A673 (cell line): ENCODE measurements at regions not wholly inside any gene's neighbourhood (a gene's known extent, or its start where the extent isn't known, plus 50 kb on each side); places are given as distances from the start of the nearest gene placed in this dataset.

Experiments
- BruUV-seq: library from RNA; stranded (reverse); fragments of 400-500 nt; replicated peaks from 2 replicates; lab custom pipeline; 2021; lab: Mats Ljungman, UMichigan
- CTCF ChIA-PET: fragments of 300-600 bp; sonication (Branson Sonifier 250); formaldehyde crosslinking; loops from one replicate; lab custom pipeline; 2022; ENCODE audit warnings: antibody characterized with exemption; lab: Charles Lee
- POLR2A ChIA-PET: fragments of 300-600 bp; sonication (Branson Sonifier 250); formaldehyde crosslinking; loops from one replicate; lab custom pipeline; 2022; ENCODE audit warnings: antibody characterized with exemption; ENCODE audit not compliant: low non-redundant PET; lab: Charles Lee
- DNase-seq: peaks from one replicate; pipeline ENCODE4 v3.0.0-alpha.2; 2015; ENCODE audit warnings: low spot score
- H3K27ac ChIP-seq: fragments of 200-600 bp; sonication (generic); 2 replicates; pipeline ENCODE4 v1.5.1; 2016; ENCODE audit warnings: mixed run types, low read depth, mild to moderate bottlenecking, mixed read lengths, antibody characterized with exemption, low read length; ENCODE audit not compliant: poor library complexity, severe bottlenecking
- H3K27me3 ChIP-seq: fragments of 200-600 bp; sonication (generic); replicated peaks from 2 replicates; pipeline ENCODE4 v1.6.1; 2017; ENCODE audit warnings: mixed run types, low read depth, mild to moderate bottlenecking, mixed read lengths, antibody characterized with exemption, low read length; ENCODE audit not compliant: insufficient read depth, poor library complexity
- H3K36me3 ChIP-seq: fragments of 200-600 bp; sonication (generic); 2 replicates; pipeline ENCODE4 v1.6.1; 2016; ENCODE audit warnings: mixed run types, mild to moderate bottlenecking, mixed read lengths, antibody characterized with exemption, low read length; ENCODE audit not compliant: insufficient read depth, poor library complexity, severe bottlenecking
- H3K4me1 ChIP-seq: fragments of 200-600 bp; sonication (generic); 2 replicates; pipeline ENCODE4 v1.6.1; 2017; ENCODE audit warnings: mixed run types, mild to moderate bottlenecking, mixed read lengths, antibody characterized with exemption, low read length; ENCODE audit not compliant: insufficient read depth, poor library complexity, severe bottlenecking
- H3K4me3 ChIP-seq: fragments of 200-600 bp; sonication (generic); 2 replicates; pipeline ENCODE4 v1.5.1; 2016; ENCODE audit warnings: low read depth, mixed run types, mild to moderate bottlenecking, mixed read lengths, low read length; ENCODE audit not compliant: poor library complexity, severe bottlenecking
- H3K9me3 ChIP-seq: fragments of 200-600 bp; sonication (generic); 2 replicates; pipeline ENCODE4 v1.6.1; 2016; ENCODE audit warnings: mixed run types, low read depth, mild to moderate bottlenecking, mixed read lengths, antibody characterized with exemption, low read length; ENCODE audit not compliant: poor library complexity, severe bottlenecking
- EZH2 ChIP-seq: fragments of 200-600 bp; sonication (generic); IDR thresholded peaks from 2 replicates; pipeline ENCODE4 v1.6.1; 2017; ENCODE audit warnings: borderline replicate concordance, low read depth, mild to moderate bottlenecking, mixed read lengths, antibody characterized with exemption, low read length; ENCODE audit not compliant: poor library complexity, severe bottlenecking
- intact Hi-C: fragments of 100-400 bp; cut with micrococcal nuclease; formaldehyde crosslinking; loops from one replicate; pipeline ENCODE4 v1.10.0; 2022; ENCODE audit not compliant: unreplicated experiment
- TF ChIP-seq, protein P1 (sequence below): fragments of 300-800, 200-600 bp; sonication (generic); conservative IDR thresholded peaks from 2 replicates; pipeline ENCODE4 v1.5.1; 2017; ENCODE audit warnings: low read depth, mild to moderate bottlenecking, antibody characterized with exemption, low read length, moderate library complexity, mixed read lengths

DNA sequence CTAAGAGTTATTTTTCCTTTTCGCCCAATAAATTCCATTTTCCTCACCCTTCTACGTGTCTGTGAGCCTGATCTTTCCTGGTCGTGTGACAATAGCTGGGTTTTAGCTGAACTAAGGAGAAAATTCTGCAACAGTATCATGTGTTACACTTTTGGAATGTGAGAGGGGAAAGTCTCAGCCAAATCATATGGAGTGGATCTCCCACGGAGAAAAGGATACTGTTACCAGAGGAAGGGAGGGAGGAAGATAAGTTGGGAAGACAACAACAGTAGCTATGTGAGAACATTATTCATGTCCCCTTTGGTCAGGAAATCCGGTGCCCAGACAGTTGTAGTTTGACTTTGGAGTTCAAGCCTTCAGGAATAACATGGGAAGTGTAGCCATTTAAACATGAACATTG is 584.0 kb upstream of the RAG2 start:
- intact Hi-C loops = no loop called here
- no peak for TF ChIP-seq EZH2
- TF ChIP-seq, protein P1, sequence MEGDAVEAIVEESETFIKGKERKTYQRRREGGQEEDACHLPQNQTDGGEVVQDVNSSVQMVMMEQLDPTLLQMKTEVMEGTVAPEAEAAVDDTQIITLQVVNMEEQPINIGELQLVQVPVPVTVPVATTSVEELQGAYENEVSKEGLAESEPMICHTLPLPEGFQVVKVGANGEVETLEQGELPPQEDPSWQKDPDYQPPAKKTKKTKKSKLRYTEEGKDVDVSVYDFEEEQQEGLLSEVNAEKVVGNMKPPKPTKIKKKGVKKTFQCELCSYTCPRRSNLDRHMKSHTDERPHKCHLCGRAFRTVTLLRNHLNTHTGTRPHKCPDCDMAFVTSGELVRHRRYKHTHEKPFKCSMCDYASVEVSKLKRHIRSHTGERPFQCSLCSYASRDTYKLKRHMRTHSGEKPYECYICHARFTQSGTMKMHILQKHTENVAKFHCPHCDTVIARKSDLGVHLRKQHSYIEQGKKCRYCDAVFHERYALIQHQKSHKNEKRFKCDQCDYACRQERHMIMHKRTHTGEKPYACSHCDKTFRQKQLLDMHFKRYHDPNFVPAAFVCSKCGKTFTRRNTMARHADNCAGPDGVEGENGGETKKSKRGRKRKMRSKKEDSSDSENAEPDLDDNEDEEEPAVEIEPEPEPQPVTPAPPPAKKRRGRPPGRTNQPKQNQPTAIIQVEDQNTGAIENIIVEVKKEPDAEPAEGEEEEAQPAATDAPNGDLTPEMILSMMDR = no peak
- H3K4me1 ChIP-seq = peaks cover 7% of the 10 kb centered on the region
- no peak overlapping the region for H3K4me3 ChIP-seq
- H3K27ac ChIP-seq = no peak overlapping the region
- peaks cover 6% of the 10 kb centered on the region for H3K9me3 ChIP-seq
- BruUV-seq = no TSS peak
- ChIA-PET CTCF (no interaction called here), POLR2A (no interaction called here)
- no peaks in the 10 kb centered on the region for H3K27me3 ChIP-seq
- DNase-seq = no peak
- H3K36me3 ChIP-seq = no peaks in the 10 kb centered on the region

DNA sequence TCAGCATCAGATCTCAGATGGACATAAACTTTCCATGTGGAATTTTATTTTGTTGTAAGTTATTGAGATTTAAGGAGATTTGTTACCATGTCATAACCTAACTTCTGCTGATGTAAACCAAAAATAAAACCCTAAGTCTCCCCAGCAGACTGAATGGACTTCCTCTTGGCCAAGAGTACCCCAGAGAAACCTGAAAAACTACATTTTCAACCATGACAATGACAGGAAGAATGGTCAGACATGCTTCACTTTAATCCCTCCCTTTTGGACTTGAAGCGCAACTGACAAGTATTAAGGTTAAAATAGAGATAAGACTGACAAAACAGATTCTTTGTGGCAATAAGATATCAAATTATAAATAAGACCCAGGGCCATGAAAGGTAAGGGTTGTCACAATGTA is 579.7 kb upstream of the RAG2 start:
- DNase-seq = no peak
- POLR2A ChIA-PET = no interaction called here
- Histone ChIP-seq H3K4me1 (no peaks in the 10 kb centered on the region), H3K4me3 (no peak overlapping the region), H3K27ac (no peak overlapping the region), H3K9me3 (peaks cover 6% of the 10 kb centered on the region), H3K27me3 (no peaks in the 10 kb centered on the region), H3K36me3 (no peaks in the 10 kb centered on the region)
- no TSS peak for BruUV-seq
- CTCF ChIA-PET = no interaction called here
- TF ChIP-seq EZH2 = no peak
- TF ChIP-seq, protein P1 = no peak
- intact Hi-C loops = no loop called here

DNA sequence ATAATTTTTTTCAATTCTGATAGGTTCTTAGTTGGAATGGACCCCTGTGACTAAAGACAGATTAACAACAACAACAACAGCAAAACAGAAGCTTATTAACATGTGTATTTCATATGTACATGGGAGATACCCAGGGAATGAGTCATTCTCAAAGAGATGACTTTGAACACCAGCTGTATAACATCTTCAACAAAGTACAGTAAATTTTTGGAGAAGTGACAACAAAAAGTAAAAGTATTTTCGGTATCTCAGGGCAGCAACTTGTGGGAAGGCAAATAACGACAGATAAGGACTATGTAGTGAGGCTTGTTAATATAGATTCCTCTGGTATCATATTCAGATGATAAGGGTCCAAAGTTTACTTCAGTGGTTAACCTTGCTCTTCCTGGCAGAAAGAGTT is 573.4 kb upstream of the RAG2 start:
- Histone ChIP-seq H3K27me3 (no peaks in the 10 kb centered on the region), H3K36me3 (no peaks in the 10 kb centered on the region), H3K4me1 (peaks cover 12% of the 10 kb centered on the region), H3K27ac (no peak overlapping the region), H3K4me3 (no peak overlapping the region), H3K9me3 (no peaks in the 10 kb centered on the region)
- BruUV-seq = no TSS peak
- no peak for DNase-seq
- intact Hi-C loops = no loop called here
- TF ChIP-seq, protein P1 = no peak
- TF ChIP-seq EZH2 = no peak
- ChIA-PET CTCF (no interaction called here), POLR2A (no interaction called here)
